Erythroblast (primary cell): ENCODE measurements at regions not wholly inside any gene's neighbourhood (a gene's known extent, or its start where the extent isn't known, plus 50 kb on each side); places are given as distances from the start of the nearest gene placed in this dataset.

Experiments
- GATA1 ChIP-seq: IDR thresholded peaks from 2 replicates; pipeline ENCODE4 v1.6.1; 2011; ENCODE audit warnings: low read depth, mild to moderate bottlenecking, control low read depth, low read length, moderate library complexity
- POLR2A ChIP-seq: IDR thresholded peaks from 2 replicates; pipeline ENCODE4 v1.6.1; 2011; ENCODE audit warnings: mild to moderate bottlenecking, low read length

- TF ChIP-seq POLR2A (no peak), GATA1 (no peak)
Measured at GRCh38 chr15:27642981-27643380, 456.1 kb downstream of the OCA2 start.
